ENCODE measurements at regions not wholly inside any gene's neighbourhood (a gene's known extent, or its start where the extent isn't known, plus 50 kb on each side); places are given as distances from the start of the nearest gene placed in this dataset.

DNA sequence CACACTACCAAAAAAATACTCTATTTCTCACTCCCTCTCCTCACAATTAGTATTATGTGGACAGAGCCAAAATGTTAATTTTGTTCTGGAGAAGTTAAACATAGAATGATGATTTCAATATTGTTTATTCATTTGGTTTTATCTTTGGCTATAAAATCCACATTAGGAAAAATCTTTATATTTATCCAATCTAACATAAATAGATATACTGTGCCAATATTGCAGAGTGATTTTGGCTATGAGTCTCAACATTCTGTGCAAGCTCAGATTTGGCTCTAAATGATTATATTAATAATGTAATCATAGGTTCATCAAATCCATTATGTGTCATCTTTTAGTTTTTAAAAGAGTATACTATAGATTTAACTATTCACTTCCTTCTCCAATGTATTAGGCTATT, 667.5 kb upstream of the CHORDC1 start:
- TF ChIP-seq POLR2A (IDR thresholded peaks at IDR 0.05) (no peak), CTCF (IDR thresholded peaks at IDR 0.05) (no peak)
